ENCODE measurements at regions not wholly inside any gene's neighbourhood (a gene's known extent, or its start where the extent isn't known, plus 50 kb on each side); places are given as distances from the start of the nearest gene placed in this dataset.
"Not testable (repeated sequence)": the region's sequence is repeated elsewhere in the genome, so short reads cannot be mapped to it uniquely, and the experiment has no call there.

- TF ChIP-seq CTCF (IDR thresholded peaks at IDR 0.05) (no peak), POLR2A (IDR thresholded peaks at IDR 0.05) (no peak)
- H3K4me3 ChIP-seq = no peak overlapping the region
- ATAC-seq = no peak
- peaks cover 0 to 12% (median 0%) of the 10 kb centered on the region in 9 donors for H3K27me3 ChIP-seq
- H3K4me1 ChIP-seq = no peaks in the 10 kb centered on the region
- H3K36me3 ChIP-seq = no peaks in the 10 kb centered on the region
- H3K9me3 ChIP-seq = no peaks in the 10 kb centered on the region
- no peak for DNase-seq
- H3K27ac ChIP-seq = no peak overlapping the region
- 85 to 90% (median 86%) methylated on average over 3 of the region's 3 CpGs for WGBS, 4 donors
- intact Hi-C loops (cut with DNase I) = no loop called here
These were observed 56.7 kb downstream of the CCDC74A start for GRCh38 chr2:131584380-131584779.

- intact Hi-C loops (cut with DNase I) = no loop called here
- 69 to 78% (median 76%) methylated on average over 4 of the region's 4 CpGs for WGBS, 4 donors
- no peaks in the 10 kb centered on the region for H3K9me3 ChIP-seq
- no peaks in the 10 kb centered on the region for H3K36me3 ChIP-seq
- ATAC-seq = no peak
- peaks cover 0 to 12% (median 0%) of the 10 kb centered on the region in 9 donors for H3K27me3 ChIP-seq
- H3K4me3 ChIP-seq = no peak overlapping the region
- no peaks in the 10 kb centered on the region for H3K4me1 ChIP-seq
- H3K27ac ChIP-seq = no peak overlapping the region
- DNase-seq = no peak
- TF ChIP-seq POLR2A (IDR thresholded peaks at IDR 0.05) (no peak), CTCF (IDR thresholded peaks at IDR 0.05) (no peak)
These were observed 57.3 kb downstream of the CCDC74A start for GRCh38 chr2:131584940-131585339.

- ATAC-seq = no peak
- no peaks in the 10 kb centered on the region for H3K4me1 ChIP-seq
- TF ChIP-seq POLR2A (IDR thresholded peaks at IDR 0.05) (no peak), CTCF (IDR thresholded peaks at IDR 0.05) (no peak)
- WGBS, 4 donors = 65 to 71% (median 67%) methylated on average over 5 of the region's 5 CpGs
- no peaks in the 10 kb centered on the region for H3K36me3 ChIP-seq
- intact Hi-C loops (cut with DNase I) = no loop called here
- H3K4me3 ChIP-seq = no peak overlapping the region
- H3K27ac ChIP-seq = no peak overlapping the region
- no peaks in the 10 kb centered on the region for H3K9me3 ChIP-seq
- H3K27me3 ChIP-seq = peaks cover 0 to 11% (median 0%) of the 10 kb centered on the region in 9 donors
- DNase-seq = no peak
These were observed 60.6 kb downstream of the CCDC74A start for GRCh38 chr2:131588152-131588873.

- H3K4me1 ChIP-seq; ATAC-seq; H3K36me3 ChIP-seq; H3K9me3 ChIP-seq; DNase-seq; intact Hi-C loops (cut with DNase I); H3K27ac ChIP-seq; H3K27me3 ChIP-seq; H3K4me3 ChIP-seq: not testable (repeated sequence)
- WGBS, 4 donors = 67 to 89% (median 85%) methylated on average over 3 to 6 of the region's 6 CpGs
These were observed 61.4 kb downstream of the CCDC74A start for GRCh38 chr2:131589126-131589525.

GRCh38 chr2:131590366-131590765 lies 62.7 kb downstream of the CCDC74A start:
- TF ChIP-seq CTCF (IDR thresholded peaks at IDR 0.05) (no peak), POLR2A (IDR thresholded peaks at IDR 0.05) (no peak)
- Histone ChIP-seq H3K36me3 (no peaks in the 10 kb centered on the region), H3K27me3 (peaks cover 0 to 6% (median 0%) of the 10 kb centered on the region in 9 donors), H3K4me3 (no peak overlapping the region), H3K27ac (no peak overlapping the region), H3K9me3 (no peaks in the 10 kb centered on the region), H3K4me1 (no peaks in the 10 kb centered on the region)
- ATAC-seq (no peak), DNase-seq (no peak)
- intact Hi-C loops (cut with DNase I) = no loop called here
- WGBS, 4 donors = 88 to 94% (median 93%) methylated on average over 3 to 8 of the region's 8 CpGs

All from heart left ventricle (tissue), 16 donors.